ENCODE measurements at regions not wholly inside any gene's neighbourhood (a gene's known extent, or its start where the extent isn't known, plus 50 kb on each side); places are given as distances from the start of the nearest gene placed in this dataset.
A peak's percentile ranks its signal among the peaks of the same experiment; 100 is the strongest.

- no peaks in the 10 kb centered on the region for H3K36me3 ChIP-seq (ENCODE audit: low read depth)
- peaks cover 18% of the 10 kb centered on the region for H3K4me1 ChIP-seq (ENCODE audit: insufficient read depth, poor library complexity, severe bottlenecking)
- H3K9me3 ChIP-seq (ENCODE audit: severe bottlenecking): no peaks in the 10 kb centered on the region
- no peak overlapping the region for H3K27ac ChIP-seq (ENCODE audit: poor library complexity, severe bottlenecking)
- no peaks in the 10 kb centered on the region for H3K27me3 ChIP-seq (ENCODE audit: insufficient read depth, poor library complexity, severe bottlenecking)
- H3K4me3 ChIP-seq (ENCODE audit: severe bottlenecking): no peak overlapping the region
- no peak for TF ChIP-seq CTCF (IDR thresholded peaks at IDR 0.05; ENCODE audit: poor library complexity, severe bottlenecking)
- peak; percentile 31 for DNase-seq (ENCODE audit: low spot score)
- ATAC-seq (ENCODE audit: low read depth): no peak
Observed at GRCh38 chr17:77613218-77613617, 345.3 kb upstream of the TNRC6C start.

GRCh38 chr17:77613627-77614026 is 344.9 kb upstream of the TNRC6C start:
- ATAC-seq (ENCODE audit: low read depth) (no peak), DNase-seq (ENCODE audit: low spot score) (peak; percentile 14)
- Histone ChIP-seq H3K4me3 (ENCODE audit: severe bottlenecking) (no peak overlapping the region), H3K4me1 (ENCODE audit: insufficient read depth, poor library complexity, severe bottlenecking) (peaks cover 18% of the 10 kb centered on the region), H3K27me3 (ENCODE audit: insufficient read depth, poor library complexity, severe bottlenecking) (no peaks in the 10 kb centered on the region), H3K27ac (ENCODE audit: poor library complexity, severe bottlenecking) (no peak overlapping the region), H3K9me3 (ENCODE audit: severe bottlenecking) (no peaks in the 10 kb centered on the region), H3K36me3 (ENCODE audit: low read depth) (no peaks in the 10 kb centered on the region)
- TF ChIP-seq CTCF (IDR thresholded peaks at IDR 0.05; ENCODE audit: poor library complexity, severe bottlenecking): no peak

- Histone ChIP-seq H3K27me3 (ENCODE audit: insufficient read depth, poor library complexity, severe bottlenecking) (no peaks in the 10 kb centered on the region), H3K27ac (ENCODE audit: poor library complexity, severe bottlenecking) (peak overlapping the region; percentile 94), H3K9me3 (ENCODE audit: severe bottlenecking) (no peaks in the 10 kb centered on the region), H3K36me3 (ENCODE audit: low read depth) (no peaks in the 10 kb centered on the region), H3K4me3 (ENCODE audit: severe bottlenecking) (no peak overlapping the region), H3K4me1 (ENCODE audit: insufficient read depth, poor library complexity, severe bottlenecking) (peaks cover 28% of the 10 kb centered on the region)
- ATAC-seq (ENCODE audit: low read depth): peak; percentile 24; the same call in 2 of the 3 replicates
- DNase-seq (ENCODE audit: low spot score): no peak
- TF ChIP-seq CTCF (IDR thresholded peaks at IDR 0.05; ENCODE audit: poor library complexity, severe bottlenecking): no peak
Observed at GRCh38 chr17:77615703-77616253, 342.7 kb upstream of the TNRC6C start.

DNA sequence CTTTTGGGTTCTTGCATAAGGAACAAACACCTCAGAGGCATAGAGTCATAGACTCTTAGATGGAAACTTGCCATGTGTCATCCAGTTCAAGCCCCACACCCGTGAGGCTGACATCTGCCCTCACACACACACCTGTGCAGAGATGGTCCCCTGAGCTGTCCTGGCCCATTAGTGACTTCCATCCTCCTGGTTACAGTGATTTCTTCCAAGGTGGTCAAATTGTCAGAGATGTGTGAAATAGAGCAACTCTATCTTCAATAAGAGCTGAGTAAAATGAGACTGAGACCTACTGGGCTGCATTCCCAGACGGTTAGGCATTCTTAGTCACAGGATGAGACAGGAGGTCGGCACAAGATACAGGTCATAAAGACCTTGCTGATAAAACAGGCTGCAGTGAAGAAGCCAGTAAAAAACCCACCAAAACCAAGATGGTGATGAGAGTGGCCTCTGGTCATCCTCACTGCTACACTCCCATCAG is 342.2 kb upstream of the TNRC6C start:
- H3K4me3 ChIP-seq (ENCODE audit: severe bottlenecking): no peak overlapping the region
- peak overlapping the region; percentile 94 for H3K27ac ChIP-seq (ENCODE audit: poor library complexity, severe bottlenecking)
- peaks cover 28% of the 10 kb centered on the region for H3K4me1 ChIP-seq (ENCODE audit: insufficient read depth, poor library complexity, severe bottlenecking)
- ATAC-seq (ENCODE audit: low read depth) (peak; percentile 84), DNase-seq (ENCODE audit: low spot score) (peak; percentile 70)
- no peak for TF ChIP-seq CTCF (IDR thresholded peaks at IDR 0.05; ENCODE audit: poor library complexity, severe bottlenecking)
- no peaks in the 10 kb centered on the region for H3K27me3 ChIP-seq (ENCODE audit: insufficient read depth, poor library complexity, severe bottlenecking)
- H3K9me3 ChIP-seq (ENCODE audit: severe bottlenecking): no peaks in the 10 kb centered on the region
- H3K36me3 ChIP-seq (ENCODE audit: low read depth): no peaks in the 10 kb centered on the region

GRCh38 chr17:77617516-77617915 is 341.0 kb upstream of the TNRC6C start:
- no peak for TF ChIP-seq CTCF (IDR thresholded peaks at IDR 0.05; ENCODE audit: poor library complexity, severe bottlenecking)
- H3K27me3 ChIP-seq (ENCODE audit: insufficient read depth, poor library complexity, severe bottlenecking): no peaks in the 10 kb centered on the region
- no peak for ATAC-seq (ENCODE audit: low read depth)

More at GRCh38 chr17:77617516-77617915, 341.0 kb upstream of the TNRC6C start:
- peak; percentile 12 for DNase-seq (ENCODE audit: low spot score)
- Histone ChIP-seq H3K9me3 (ENCODE audit: severe bottlenecking) (no peaks in the 10 kb centered on the region), H3K4me3 (ENCODE audit: severe bottlenecking) (no peak overlapping the region), H3K36me3 (ENCODE audit: low read depth) (no peaks in the 10 kb centered on the region), H3K4me1 (ENCODE audit: insufficient read depth, poor library complexity, severe bottlenecking) (peaks cover 34% of the 10 kb centered on the region), H3K27ac (ENCODE audit: poor library complexity, severe bottlenecking) (peak overlapping the region; percentile 94)

Measured in RWPE2 (cell line).